WTC11 (cell line): ENCODE measurements at regions not wholly inside any gene's neighbourhood (a gene's known extent, or its start where the extent isn't known, plus 50 kb on each side); places are given as distances from the start of the nearest gene placed in this dataset.

ENCODE experiments used
- FOXJ3 ChIP-seq: sonication (generic); formaldehyde crosslinking; IDR thresholded peaks from 2 replicates; pipeline ENCODE4 v1.9.0; 2021; ENCODE audit warnings: missing genetic modification reagents, mild to moderate bottlenecking, borderline replicate concordance
- JUN ChIP-seq: sonication (generic); formaldehyde crosslinking; IDR thresholded peaks from 2 replicates; pipeline ENCODE4 v1.8.0; 2023; ENCODE audit warnings: mild to moderate bottlenecking, missing genetic modification reagents
- NFYB ChIP-seq: sonication (generic); formaldehyde crosslinking; conservative IDR thresholded peaks from 2 replicates; pipeline ENCODE4 v1.8.0; 2022; ENCODE audit warnings: low read depth, missing genetic modification reagents
- ZNF232 ChIP-seq: sonication (generic); formaldehyde crosslinking; IDR thresholded peaks from 2 replicates; pipeline ENCODE4 v1.8.0; 2022; ENCODE audit warnings: mild to moderate bottlenecking, missing genetic modification reagents
- TF ChIP-seq, protein P1 (sequence below): fragments of 200-600 bp; IDR thresholded peaks from 2 replicates; pipeline ENCODE4 v1.8.0; 2022; ENCODE audit warnings: antibody characterized with exemption
- TF ChIP-seq, protein P2 (sequence below): sonication (generic); formaldehyde crosslinking; IDR thresholded peaks from 2 replicates; pipeline ENCODE4 v1.8.0; 2022; ENCODE audit warnings: mild to moderate bottlenecking, missing genetic modification reagents
- TF ChIP-seq, protein P3 (sequence below): sonication (generic); formaldehyde crosslinking; IDR thresholded peaks from 2 replicates; pipeline ENCODE4 v1.8.1; 2022; ENCODE audit warnings: low read depth, missing genetic modification reagents, borderline replicate concordance

DNA sequence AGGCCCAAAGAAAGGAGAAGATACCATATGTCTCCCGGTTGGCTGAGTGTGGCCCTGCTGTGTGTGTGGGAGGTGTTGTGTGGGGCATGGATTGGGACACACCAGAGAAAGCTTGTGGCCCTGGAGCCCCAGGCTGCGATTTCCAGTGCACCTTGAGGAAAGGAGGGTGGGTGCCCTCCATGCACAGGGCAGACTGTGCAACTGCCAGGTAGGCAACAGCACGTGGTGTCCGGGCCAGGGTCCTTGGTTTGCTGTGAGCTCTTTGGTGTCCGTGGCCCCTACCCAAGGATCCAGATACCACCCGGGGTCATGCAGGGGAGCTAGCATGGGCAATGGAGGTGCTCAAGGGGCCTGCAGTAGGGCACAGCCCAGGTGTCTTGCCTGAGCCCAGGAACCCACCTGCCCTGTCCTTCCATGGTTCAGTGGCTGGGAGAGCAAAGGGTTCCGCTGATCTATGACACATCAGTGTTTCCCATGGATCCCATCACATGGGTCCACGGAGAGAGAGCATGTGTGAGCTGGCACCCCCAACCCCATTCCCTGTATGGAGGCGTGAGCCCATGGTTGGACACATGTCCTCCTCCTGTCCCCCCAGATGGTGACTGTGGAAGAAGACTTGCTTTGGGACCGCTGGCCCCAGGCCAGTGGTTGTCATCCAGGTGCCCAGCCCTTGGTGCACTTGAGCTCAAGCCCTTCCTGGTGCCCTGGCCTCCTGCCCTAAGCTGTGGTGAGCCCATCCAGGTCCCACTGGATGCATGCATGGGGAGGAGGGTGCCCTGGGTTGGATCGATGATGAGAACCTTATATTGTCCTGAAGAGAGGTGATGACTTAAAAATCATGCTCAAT is 223.4 kb downstream of the SNRPN start:
- TF ChIP-seq, protein P1, sequence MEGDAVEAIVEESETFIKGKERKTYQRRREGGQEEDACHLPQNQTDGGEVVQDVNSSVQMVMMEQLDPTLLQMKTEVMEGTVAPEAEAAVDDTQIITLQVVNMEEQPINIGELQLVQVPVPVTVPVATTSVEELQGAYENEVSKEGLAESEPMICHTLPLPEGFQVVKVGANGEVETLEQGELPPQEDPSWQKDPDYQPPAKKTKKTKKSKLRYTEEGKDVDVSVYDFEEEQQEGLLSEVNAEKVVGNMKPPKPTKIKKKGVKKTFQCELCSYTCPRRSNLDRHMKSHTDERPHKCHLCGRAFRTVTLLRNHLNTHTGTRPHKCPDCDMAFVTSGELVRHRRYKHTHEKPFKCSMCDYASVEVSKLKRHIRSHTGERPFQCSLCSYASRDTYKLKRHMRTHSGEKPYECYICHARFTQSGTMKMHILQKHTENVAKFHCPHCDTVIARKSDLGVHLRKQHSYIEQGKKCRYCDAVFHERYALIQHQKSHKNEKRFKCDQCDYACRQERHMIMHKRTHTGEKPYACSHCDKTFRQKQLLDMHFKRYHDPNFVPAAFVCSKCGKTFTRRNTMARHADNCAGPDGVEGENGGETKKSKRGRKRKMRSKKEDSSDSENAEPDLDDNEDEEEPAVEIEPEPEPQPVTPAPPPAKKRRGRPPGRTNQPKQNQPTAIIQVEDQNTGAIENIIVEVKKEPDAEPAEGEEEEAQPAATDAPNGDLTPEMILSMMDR, result no peak
- TF ChIP-seq JUN (CRISPR knock-in tag), result no peak
- TF ChIP-seq NFYB (CRISPR knock-in tag), result no peak
- TF ChIP-seq, protein P2, sequence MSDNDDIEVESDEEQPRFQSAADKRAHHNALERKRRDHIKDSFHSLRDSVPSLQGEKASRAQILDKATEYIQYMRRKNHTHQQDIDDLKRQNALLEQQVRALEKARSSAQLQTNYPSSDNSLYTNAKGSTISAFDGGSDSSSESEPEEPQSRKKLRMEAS (CRISPR knock-in tag), result no peak
- TF ChIP-seq, protein P3, sequence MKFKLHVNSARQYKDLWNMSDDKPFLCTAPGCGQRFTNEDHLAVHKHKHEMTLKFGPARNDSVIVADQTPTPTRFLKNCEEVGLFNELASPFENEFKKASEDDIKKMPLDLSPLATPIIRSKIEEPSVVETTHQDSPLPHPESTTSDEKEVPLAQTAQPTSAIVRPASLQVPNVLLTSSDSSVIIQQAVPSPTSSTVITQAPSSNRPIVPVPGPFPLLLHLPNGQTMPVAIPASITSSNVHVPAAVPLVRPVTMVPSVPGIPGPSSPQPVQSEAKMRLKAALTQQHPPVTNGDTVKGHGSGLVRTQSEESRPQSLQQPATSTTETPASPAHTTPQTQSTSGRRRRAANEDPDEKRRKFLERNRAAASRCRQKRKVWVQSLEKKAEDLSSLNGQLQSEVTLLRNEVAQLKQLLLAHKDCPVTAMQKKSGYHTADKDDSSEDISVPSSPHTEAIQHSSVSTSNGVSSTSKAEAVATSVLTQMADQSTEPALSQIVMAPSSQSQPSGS (CRISPR knock-in tag), result no peak
- no peak for TF ChIP-seq ZNF232 (CRISPR knock-in tag)
- no peak for TF ChIP-seq FOXJ3 (CRISPR knock-in tag)
